GM23338 (cell line): ENCODE measurements at regions not wholly inside any gene's neighbourhood (a gene's known extent, or its start where the extent isn't known, plus 50 kb on each side); places are given as distances from the start of the nearest gene placed in this dataset.

Experiments used
- ATAC-seq: fragments of 200-7000 bp; cut with Tn5 transposase; 3 replicates; pipeline ENCODE4 v1.9.1; 2020
- DNase-seq: peaks from one replicate; pipeline ENCODE4 v3.0.0-alpha.2; 2015; ENCODE audit warnings: low spot score
- H2AFZ ChIP-seq: fragments of 200-600 bp; sonication (generic); 2 replicates; pipeline ENCODE4 v1.8.0; 2016; ENCODE audit warnings: antibody characterized with exemption, mild to moderate bottlenecking, moderate library complexity
- H3F3A ChIP-seq: fragments of 200-600 bp; sonication (generic); replicated peaks from 2 replicates; pipeline ENCODE4 v1.8.0; 2017; ENCODE audit warnings: antibody characterized with exemption, mixed run types, low read depth
- H3K27ac ChIP-seq: fragments of 200-600 bp; sonication (generic); 2 replicates; pipeline ENCODE4 v1.6.1; 2016; ENCODE audit warnings: low read depth
- H3K27me3 ChIP-seq: fragments of 200-600 bp; sonication (generic); 2 replicates; pipeline ENCODE4 v1.8.0; 2016; ENCODE audit warnings: mild to moderate bottlenecking, mixed run types, moderate library complexity; ENCODE audit not compliant: insufficient read depth
- H3K36me3 ChIP-seq: fragments of 200-600 bp; sonication (generic); 2 replicates; pipeline ENCODE4 v1.8.0; 2016; ENCODE audit warnings: mild to moderate bottlenecking; ENCODE audit not compliant: insufficient read depth
- H3K4me1 ChIP-seq: fragments of 200-600 bp; sonication (generic); 2 replicates; pipeline ENCODE4 v1.8.0; 2016; ENCODE audit warnings: mild to moderate bottlenecking, moderate library complexity; ENCODE audit not compliant: insufficient read depth
- H3K4me2 ChIP-seq: fragments of 200-600 bp; sonication (generic); 2 replicates; pipeline ENCODE4 v1.7.1; 2017; ENCODE audit warnings: mixed run types
- H3K4me3 ChIP-seq: fragments of 200-600 bp; sonication (generic); 2 replicates; pipeline ENCODE4 v1.6.1; 2016; ENCODE audit warnings: mixed run types
- H3K79me2 ChIP-seq: fragments of 200-600 bp; sonication (generic); replicated peaks from 2 replicates; pipeline ENCODE4 v1.8.0; 2017; ENCODE audit warnings: mild to moderate bottlenecking; ENCODE audit not compliant: insufficient read depth
- H3K9me2 ChIP-seq: fragments of 200-600 bp; sonication (generic); 2 replicates; pipeline ENCODE4 v1.8.0; 2017; ENCODE audit not compliant: insufficient read depth
- H4K20me1 ChIP-seq: fragments of 200-600 bp; sonication (generic); replicated peaks from 2 replicates; pipeline ENCODE4 v1.8.0; 2017; ENCODE audit warnings: mild to moderate bottlenecking; ENCODE audit not compliant: insufficient read depth
- H3K27ac Mint-ChIP-seq: 2 replicates; pipeline ENCODE4 v1.8.0; 2020; ENCODE audit warnings: inconsistent platforms, mild to moderate bottlenecking, moderate library complexity, mixed read lengths
- H3K27me3 Mint-ChIP-seq: 3 replicates; pipeline ENCODE4 v1.8.0; 2022; ENCODE audit warnings: low read depth, mild to moderate bottlenecking, moderate library complexity, mixed read lengths, inconsistent platforms; ENCODE audit not compliant: insufficient read depth, poor library complexity
- H3K36me3 Mint-ChIP-seq: 3 replicates; pipeline ENCODE4 v1.8.0; 2021; ENCODE audit warnings: low read depth, mild to moderate bottlenecking, inconsistent platforms, moderate library complexity, mixed read lengths
- H3K4me1 Mint-ChIP-seq: 3 replicates; pipeline ENCODE4 v1.8.0; 2020; ENCODE audit warnings: mild to moderate bottlenecking, inconsistent platforms, mixed read lengths
- H3K4me3 Mint-ChIP-seq: 3 replicates; pipeline ENCODE4 v1.8.0; 2021; ENCODE audit warnings: moderate library complexity, mild to moderate bottlenecking, inconsistent platforms, mixed read lengths
- H3K9me3 Mint-ChIP-seq: 3 replicates; pipeline ENCODE4 v1.8.0; 2020; ENCODE audit warnings: moderate library complexity, mild to moderate bottlenecking, inconsistent platforms, mixed read lengths
- CREB1 ChIP-seq: fragments of 250-450 bp; sonication (Bioruptor Pico); IDR thresholded peaks from 2 replicates; pipeline ENCODE4 v1.5.0; 2020; ENCODE audit warnings: low read depth, mild to moderate bottlenecking, moderate library complexity
- CTCF ChIP-seq, 2 experiments: fragments of 200-600 bp in 1 of 2; sonication (generic) in 1 of 2; conservative IDR thresholded peaks; 2 replicates each; pipeline versions ENCODE4 v1.5.1 to v1.6.1; 2016 to 2017; ENCODE audit warnings: antibody characterized with exemption in 2 of 2, low read depth in 2 of 2, mild to moderate bottlenecking in 2 of 2, moderate library complexity in 1 of 2
- ETS1 ChIP-seq: IDR thresholded peaks from 2 replicates; pipeline ENCODE4 v1.6.1; 2016; ENCODE audit warnings: antibody characterized with exemption
- EZH2 ChIP-seq: fragments of 200-600 bp; sonication (generic); IDR thresholded peaks from one replicate; pipeline ENCODE4 v1.8.0; 2017; ENCODE audit warnings: antibody characterized with exemption, mild to moderate bottlenecking, low read depth; ENCODE audit not compliant: unreplicated experiment
- EZH2phosphoT487 ChIP-seq: fragments of 200-600 bp; sonication (generic); IDR thresholded peaks from one replicate; pipeline ENCODE4 v1.8.1; 2018; ENCODE audit warnings: antibody characterized with exemption; ENCODE audit not compliant: unreplicated experiment
- JUNB ChIP-seq: IDR thresholded peaks from one replicate; pipeline ENCODE4 v1.6.1; 2016; ENCODE audit warnings: antibody characterized with exemption; ENCODE audit not compliant: unreplicated experiment
- NANOG ChIP-seq: IDR thresholded peaks from 2 replicates; pipeline ENCODE4 v1.6.1; 2016; ENCODE audit warnings: antibody characterized with exemption, borderline replicate concordance
- POLR2AphosphoS5 ChIP-seq: IDR thresholded peaks from 2 replicates; pipeline ENCODE4 v1.6.1; 2016; ENCODE audit warnings: antibody characterized with exemption, low read depth
- REST ChIP-seq: IDR thresholded peaks from one replicate; pipeline ENCODE4 v1.6.1; 2018; ENCODE audit warnings: antibody characterized with exemption; ENCODE audit not compliant: unreplicated experiment
- STAT1 ChIP-seq: IDR thresholded peaks from one replicate; pipeline ENCODE4 v1.6.1; 2016; ENCODE audit warnings: antibody characterized with exemption; ENCODE audit not compliant: unreplicated experiment
- ZNF114 ChIP-seq: fragments of 250-450 bp; sonication (Bioruptor Pico); IDR thresholded peaks from 2 replicates; pipeline ENCODE4 v1.5.0; 2020; ENCODE audit warnings: mild to moderate bottlenecking, moderate library complexity
- ZNF331 ChIP-seq: fragments of 250-450 bp; sonication (Bioruptor Pico); IDR thresholded peaks from 2 replicates; pipeline ENCODE4 v1.5.0; 2020; ENCODE audit warnings: low read depth, mild to moderate bottlenecking, moderate library complexity
- ZNF462 ChIP-seq: fragments of 250-450 bp; sonication (Bioruptor Pico); IDR thresholded peaks from 2 replicates; pipeline ENCODE4 v1.5.0; 2020; ENCODE audit warnings: mild to moderate bottlenecking, moderate library complexity

GRCh38 chr6:67812693-67813092 lies 822.4 kb upstream of the ADGRB3 start:
- Histone ChIP-seq H3K36me3 (peaks cover 10% of the 10 kb centered on the region), H2AFZ (no peak overlapping the region), H3K79me2 (no peaks in the 10 kb centered on the region), H3K9me2 (no peaks in the 10 kb centered on the region; the same call in 1 of the 2 replicates), H3K4me2 (no peak overlapping the region), H3K27me3 (no peaks in the 10 kb centered on the region), H3K4me1 (no peaks in the 10 kb centered on the region), H3F3A (no peaks in the 10 kb centered on the region), H4K20me1 (no peaks in the 10 kb centered on the region), H3K4me3 (no peak overlapping the region), H3K27ac (no peak overlapping the region)
- H3K27ac Mint-ChIP-seq = no peak overlapping the region
- TF ChIP-seq EZH2phosphoT487 (no peak), ZNF462 (CRISPR knock-in tag) (no peak), ZNF331 (CRISPR knock-in tag) (no peak), CTCF (conservative IDR thresholded peaks at IDR 0.05; ENCODE audit: low read depth in 2 of 2) (no peak), REST (no peak), JUNB (no peak), ZNF114 (CRISPR knock-in tag) (no peak), EZH2 (no peak), STAT1 (no peak), CREB1 (CRISPR knock-in tag) (no peak), ETS1 (no peak), POLR2AphosphoS5 (no peak), NANOG (no peak)
- H3K4me3 Mint-ChIP-seq = no peak overlapping the region
- H3K4me1 Mint-ChIP-seq = no peaks in the 10 kb centered on the region
- ATAC-seq (no peak), DNase-seq (no peak)
- H3K9me3 Mint-ChIP-seq = peaks cover 43% of the 10 kb centered on the region
- peaks cover 2% of the 10 kb centered on the region for H3K27me3 Mint-ChIP-seq
- H3K36me3 Mint-ChIP-seq = peaks cover 35% of the 10 kb centered on the region
